Brain microvascular endothelial cell (primary cell): ENCODE measurements at regions not wholly inside any gene's neighbourhood (a gene's known extent, or its start where the extent isn't known, plus 50 kb on each side); places are given as distances from the start of the nearest gene placed in this dataset.

Experiments
- DNase-seq: peaks from one replicate; pipeline ENCODE4 v3.0.0-alpha.2; 2020
- H3K27ac ChIP-seq: fragments of 250-450 bp; sonication (Bioruptor Pico); 2 replicates; pipeline ENCODE4 v1.5.1; 2020; ENCODE audit warnings: mild to moderate bottlenecking, moderate library complexity
- H3K27me3 ChIP-seq: fragments of 250-450 bp; sonication (Bioruptor Pico); replicated peaks from 2 replicates; pipeline ENCODE4 v1.5.1; 2020; ENCODE audit warnings: mild to moderate bottlenecking
- H3K36me3 ChIP-seq: fragments of 250-450 bp; sonication (Bioruptor Pico); replicated peaks from 2 replicates; pipeline ENCODE4 v1.5.1; 2020; ENCODE audit warnings: mild to moderate bottlenecking
- H3K4me3 ChIP-seq: 2 replicates; pipeline ENCODE4 v1.5.1; 2011; ENCODE audit warnings: low read depth, mild to moderate bottlenecking, control low read depth, low read length, moderate library complexity
- CTCF ChIP-seq: IDR thresholded peaks from 2 replicates; pipeline ENCODE4 v1.5.1; 2011; ENCODE audit warnings: low read depth, mild to moderate bottlenecking, moderate library complexity, low read length, control low read depth, inconsistent platforms; ENCODE audit errors: missing control alignments
- in situ Hi-C: cut with HindIII; loops from 2 replicates; pipeline ENCODE4 v1.10.0; 2017; ENCODE audit warnings: low sequenced_read_pairs, low pct_ligation_motif_present

- Histone ChIP-seq H3K27ac (no peak overlapping the region), H3K36me3 (no peaks in the 10 kb centered on the region), H3K4me3 (no peak overlapping the region), H3K27me3 (no peaks in the 10 kb centered on the region)
- in situ Hi-C loops = no loop called here
- TF ChIP-seq CTCF = no peak
- no peak for DNase-seq
These were observed 99.0 kb upstream of the PIRT start for GRCh38 chr17:10936931-10937330.

DNA sequence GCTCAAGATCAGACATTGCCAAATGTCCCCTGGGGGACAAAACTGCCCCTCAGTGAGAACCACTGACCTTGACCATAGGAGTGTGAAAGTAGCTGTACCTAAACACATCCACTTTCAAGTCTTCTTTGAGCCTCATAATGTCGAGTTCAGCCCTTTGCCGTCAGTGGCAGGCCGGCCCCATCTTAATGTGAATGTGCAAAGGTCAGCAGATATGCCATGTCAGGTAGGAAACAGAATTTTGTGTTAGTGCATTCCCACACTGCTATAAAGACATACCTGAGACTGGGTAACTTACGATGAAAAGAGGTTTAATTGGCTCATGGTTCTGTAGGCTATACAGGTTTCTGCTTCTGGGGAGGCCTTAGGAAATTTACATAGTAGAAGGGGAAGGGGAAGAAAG is 95.1 kb upstream of the PIRT start:
- Histone ChIP-seq H3K4me3 (no peak overlapping the region), H3K36me3 (no peaks in the 10 kb centered on the region), H3K27me3 (no peaks in the 10 kb centered on the region), H3K27ac (no peak overlapping the region)
- no peak for TF ChIP-seq CTCF
- in situ Hi-C loops = no loop called here
- no peak for DNase-seq

GRCh38 chr17:10931133-10931532 is 93.2 kb upstream of the PIRT start:
- no peak for TF ChIP-seq CTCF
- in situ Hi-C loops = no loop called here
- Histone ChIP-seq H3K27ac (no peak overlapping the region), H3K36me3 (no peaks in the 10 kb centered on the region), H3K27me3 (no peaks in the 10 kb centered on the region), H3K4me3 (no peak overlapping the region)
- DNase-seq = no peak

GRCh38 chr17:10927712-10928111 is 89.8 kb upstream of the PIRT start:
- Histone ChIP-seq H3K27me3 (no peaks in the 10 kb centered on the region), H3K36me3 (no peaks in the 10 kb centered on the region), H3K27ac (no peak overlapping the region), H3K4me3 (no peak overlapping the region)
- in situ Hi-C loops = no loop called here
- no peak for TF ChIP-seq CTCF
- DNase-seq = no peak

GRCh38 chr17:10920558-10921108 is 82.7 kb upstream of the PIRT start:
- DNase-seq = no peak
- H3K4me3 ChIP-seq = no peak overlapping the region
- H3K36me3 ChIP-seq = no peaks in the 10 kb centered on the region
- H3K27me3 ChIP-seq = no peaks in the 10 kb centered on the region
- no peak overlapping the region for H3K27ac ChIP-seq
- TF ChIP-seq CTCF = no peak
- in situ Hi-C loops = no loop called here

- H3K36me3 ChIP-seq = no peaks in the 10 kb centered on the region
- no peak overlapping the region for H3K4me3 ChIP-seq
- TF ChIP-seq CTCF = no peak
- H3K27me3 ChIP-seq = no peaks in the 10 kb centered on the region
- in situ Hi-C loops = no loop called here
- DNase-seq = no peak
- H3K27ac ChIP-seq = no peak overlapping the region
These were observed 69.5 kb upstream of the PIRT start for GRCh38 chr17:10907370-10907769.
